HepG2 (cell line): ENCODE measurements at regions not wholly inside any gene's neighbourhood (a gene's known extent, or its start where the extent isn't known, plus 50 kb on each side); places are given as distances from the start of the nearest gene placed in this dataset.

ENCODE experiments used
- ATAC-seq: fragments of 200-7000 bp; cut with Tn5 transposase; 3 replicates; pipeline ENCODE4 v1.9.1; 2020; ENCODE audit warnings: mild to moderate bottlenecking, moderate library complexity
- BruUV-seq: library from RNA; stranded (reverse); fragments of 400-500 nt; replicated peaks from 2 replicates; lab custom pipeline; 2021; lab: Mats Ljungman, UMichigan
- CTCF ChIA-PET: fragments of 300-600 bp; formaldehyde crosslinking; extraction: SDS; loops from one replicate; lab custom pipeline; 2021; ENCODE audit warnings: low total read pairs, inconsistent platforms, low intra/inter-chr PET ratio; lab: Yijun Ruan, JAX
- POLR2A ChIA-PET: fragments of 350-600 bp; sonication (Branson Sonifier 250); formaldehyde crosslinking; loops from one replicate; lab custom pipeline; 2020; ENCODE audit warnings: antibody characterized with exemption, inconsistent platforms; lab: Yijun Ruan, JAX
- DNase-seq: peaks from one replicate; pipeline ENCODE4 v3.0.0-alpha.2; 2015; ENCODE audit warnings: low spot score
- FAIRE-seq: peaks from 3 replicates; lab custom pipeline; 2011; peaks lifted over from hg19 to GRCh38; lab: Jason Lieb, UNC
- H2AFZ ChIP-seq: one replicate; pipeline ENCODE4 v1.6.1; 2011; ENCODE audit warnings: low read length, inconsistent platforms
- H3K27ac ChIP-seq: fragments of 300-600 bp; 3 replicates; pipeline ENCODE4 v1.8.0; 2011; ENCODE audit warnings: mixed run types, mild to moderate bottlenecking, mixed read lengths, low read length, inconsistent platforms; ENCODE audit not compliant: insufficient read depth; ENCODE audit errors: extremely low read length
- H3K27me3 ChIP-seq, 2 experiments: fragments of 200-600 bp in 1 of 2; 2 replicates in 1 of 2; 3 replicates in 1 of 2; pipeline versions ENCODE4 v1.6.0 to v1.8.0; 2011; ENCODE audit warnings: low read length in 2 of 2, mild to moderate bottlenecking in 2 of 2, moderate library complexity in 2 of 2, inconsistent platforms in 1 of 2; ENCODE audit not compliant: insufficient read depth in 2 of 2, control insufficient read depth in 1 of 2
- H3K36me3 ChIP-seq, 2 experiments: fragments of 200-600 bp in 1 of 2; replicated peaks in 1 of 2; 2 replicates in 1 of 2; 3 replicates in 1 of 2; pipeline versions ENCODE4 v1.5.1 to v1.8.0; 2011; ENCODE audit warnings: low read length in 2 of 2, inconsistent platforms in 1 of 2; ENCODE audit not compliant: insufficient read depth in 2 of 2, control insufficient read depth in 1 of 2
- H3K4me1 ChIP-seq: 2 replicates; pipeline ENCODE4 v1.5.1; 2012; ENCODE audit warnings: low read length, inconsistent platforms; ENCODE audit not compliant: insufficient read depth
- H3K4me2 ChIP-seq: 2 replicates; pipeline ENCODE4 v1.6.0; 2011; ENCODE audit warnings: low read depth, low read length, inconsistent platforms
- H3K4me3 ChIP-seq, 3 experiments: fragments of 200-600 bp in 1 of 3; sonication (generic), shearing (Covaris generic) in 1 of 3; replicated peaks in 1 of 3; 2 replicates each; pipeline ENCODE4 v1.5.1; 2011 to 2016; ENCODE audit warnings: low read length in 3 of 3, inconsistent platforms in 2 of 3, low read depth in 2 of 3, mild to moderate bottlenecking in 2 of 3, control low read depth in 1 of 3, mixed read lengths in 1 of 3; ENCODE audit not compliant: insufficient read depth in 1 of 3
- H3K79me2 ChIP-seq: one replicate; pipeline ENCODE4 v1.6.1; 2011; ENCODE audit warnings: low read length, inconsistent platforms; ENCODE audit not compliant: insufficient read depth
- H3K9ac ChIP-seq: 2 replicates; pipeline ENCODE4 v1.6.0; 2011; ENCODE audit warnings: mild to moderate bottlenecking, low read depth, low read length, inconsistent platforms; ENCODE audit not compliant: insufficient read depth
- H3K9me3 ChIP-seq: 2 replicates; pipeline ENCODE4 v1.5.1; 2012; ENCODE audit warnings: mild to moderate bottlenecking, low read length
- H4K20me1 ChIP-seq: 2 replicates; pipeline ENCODE4 v1.6.0; 2011; ENCODE audit warnings: inconsistent platforms, mild to moderate bottlenecking, low read length, moderate library complexity; ENCODE audit not compliant: insufficient read depth
- ATAD3A ChIP-seq: sonication (generic); formaldehyde crosslinking; IDR thresholded peaks from 2 replicates; pipeline ENCODE4 v1.4.0; 2020; ENCODE audit warnings: missing genetic modification reagents
- CEBPB ChIP-seq: IDR thresholded peaks from 2 replicates; pipeline ENCODE4 v1.6.1; 2011; ENCODE audit warnings: low read depth, low read length, improper control_type of control experiment, borderline replicate concordance
- FOXK1 ChIP-seq: sonication (generic); formaldehyde crosslinking; IDR thresholded peaks from 2 replicates; pipeline ENCODE4 v1.4.0; 2020; ENCODE audit warnings: low read depth, missing genetic modification reagents, borderline replicate concordance
- KIAA2018 ChIP-seq: sonication (generic); formaldehyde crosslinking; IDR thresholded peaks from 2 replicates; pipeline ENCODE4 v1.5.0; 2020; ENCODE audit warnings: mild to moderate bottlenecking, missing genetic modification reagents, borderline replicate concordance
- TSC22D2 ChIP-seq: sonication (generic); formaldehyde crosslinking; IDR thresholded peaks from 2 replicates; pipeline ENCODE4 v1.5.1; 2020; ENCODE audit warnings: missing genetic modification reagents, mild to moderate bottlenecking, borderline replicate concordance
- ZNF496 ChIP-seq: sonication (generic); formaldehyde crosslinking; IDR thresholded peaks from 2 replicates; pipeline ENCODE4 v1.8.1; 2023; ENCODE audit warnings: mild to moderate bottlenecking, moderate library complexity, missing genetic modification reagents; ENCODE audit not compliant: insufficient replicate concordance
- ZNF564 ChIP-seq: sonication (generic); formaldehyde crosslinking; IDR thresholded peaks from 2 replicates; pipeline ENCODE4 v1.8.1; 2023; ENCODE audit warnings: mild to moderate bottlenecking, missing genetic modification reagents
- ZNF740 ChIP-seq: sonication (generic); formaldehyde crosslinking; IDR thresholded peaks from 2 replicates; pipeline ENCODE4 v1.4.0; 2020; ENCODE audit warnings: missing genetic modification reagents
- ZNF749 ChIP-seq: sonication (generic); formaldehyde crosslinking; IDR thresholded peaks from 2 replicates; pipeline ENCODE4 v1.8.0; 2022; ENCODE audit warnings: mild to moderate bottlenecking, missing genetic modification reagents, moderate library complexity, borderline replicate concordance
- ZNF83 ChIP-seq: sonication (generic); formaldehyde crosslinking; IDR thresholded peaks from 2 replicates; pipeline ENCODE4 v1.4.0; 2020; ENCODE audit warnings: missing genetic modification reagents, mild to moderate bottlenecking, borderline replicate concordance
- WGBS: methylation state at CpG from one replicate; pipeline ENCODE4 v1.1.6; 2017; ENCODE audit warnings: low lambda C conversion rate; 5-methylcytosine and 5-hydroxymethylcytosine counted together
- in situ Hi-C: cut with HindIII; loops from 2 replicates; pipeline ENCODE4 v1.10.0; 2017; ENCODE audit warnings: low pct_unique_long_range_greater_than_20kb; ENCODE audit not compliant: extremely low pct_ligation_motif_present
- intact Hi-C: fragments of 100-400 bp; cut with micrococcal nuclease; formaldehyde crosslinking; loops from one replicate; pipeline ENCODE4 v1.10.0; 2022; ENCODE audit not compliant: unreplicated experiment
- TF ChIP-seq, protein P1 (sequence below): sonication (generic); formaldehyde crosslinking; IDR thresholded peaks from 2 replicates; pipeline ENCODE4 v1.4.0; 2020; ENCODE audit warnings: mild to moderate bottlenecking, missing genetic modification reagents
- TF ChIP-seq, protein P2 (sequence below): sonication (generic); formaldehyde crosslinking; IDR thresholded peaks from 2 replicates; pipeline ENCODE4 v1.4.0; 2020; ENCODE audit warnings: mild to moderate bottlenecking, missing genetic modification reagents
- TF ChIP-seq, protein P3 (sequence below): sonication (generic); formaldehyde crosslinking; IDR thresholded peaks from 2 replicates; pipeline ENCODE4 v1.5.0; 2020; ENCODE audit warnings: missing genetic modification reagents, mild to moderate bottlenecking, borderline replicate concordance

- Histone ChIP-seq H3K27me3 (peaks cover 1 to 18% of the 10 kb centered on the region in 2 experiments; a peak in 3 of 5 replicates), H3K4me3 (no peak overlapping the region), H3K4me1 (no peaks in the 10 kb centered on the region), H3K4me2 (no peak overlapping the region), H4K20me1 (no peaks in the 10 kb centered on the region), H3K36me3 (no peaks in the 10 kb centered on the region), H3K9ac (no peak overlapping the region), H3K79me2 (no peaks in the 10 kb centered on the region), H3K9me3 (no peaks in the 10 kb centered on the region), H3K27ac (no peak overlapping the region), H2AFZ (no peak overlapping the region)
- BruUV-seq: no TSS peak
- ChIA-PET POLR2A (no interaction called here), CTCF (no interaction called here)
- ATAC-seq: no peak
- in situ Hi-C loops: no loop called here
- intact Hi-C loops: no loop called here
- no peak for DNase-seq
- FAIRE-seq: no peak
- 3% methylated on average over 5 of the region's 5 CpGs for WGBS
- TF ChIP-seq KIAA2018 (no peak), ZNF740 (CRISPR knock-in tag) (no peak), ZNF564 (CRISPR knock-in tag) (no peak), CEBPB (no peak), ZNF83 (CRISPR knock-in tag) (no peak), TSC22D2 (no peak), FOXK1 (CRISPR knock-in tag) (no peak), ZNF749 (CRISPR knock-in tag) (no peak), ZNF496 (CRISPR knock-in tag) (no peak), ATAD3A (no peak)
- TF ChIP-seq, protein P1, sequence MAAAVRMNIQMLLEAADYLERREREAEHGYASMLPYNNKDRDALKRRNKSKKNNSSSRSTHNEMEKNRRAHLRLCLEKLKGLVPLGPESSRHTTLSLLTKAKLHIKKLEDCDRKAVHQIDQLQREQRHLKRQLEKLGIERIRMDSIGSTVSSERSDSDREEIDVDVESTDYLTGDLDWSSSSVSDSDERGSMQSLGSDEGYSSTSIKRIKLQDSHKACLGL (CRISPR knock-in tag): no peak
- TF ChIP-seq, protein P2, sequence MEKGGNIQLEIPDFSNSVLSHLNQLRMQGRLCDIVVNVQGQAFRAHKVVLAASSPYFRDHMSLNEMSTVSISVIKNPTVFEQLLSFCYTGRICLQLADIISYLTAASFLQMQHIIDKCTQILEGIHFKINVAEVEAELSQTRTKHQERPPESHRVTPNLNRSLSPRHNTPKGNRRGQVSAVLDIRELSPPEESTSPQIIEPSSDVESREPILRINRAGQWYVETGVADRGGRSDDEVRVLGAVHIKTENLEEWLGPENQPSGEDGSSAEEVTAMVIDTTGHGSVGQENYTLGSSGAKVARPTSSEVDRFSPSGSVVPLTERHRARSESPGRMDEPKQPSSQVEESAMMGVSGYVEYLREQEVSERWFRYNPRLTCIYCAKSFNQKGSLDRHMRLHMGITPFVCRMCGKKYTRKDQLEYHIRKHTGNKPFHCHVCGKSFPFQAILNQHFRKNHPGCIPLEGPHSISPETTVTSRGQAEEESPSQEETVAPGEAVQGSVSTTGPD (CRISPR knock-in tag): no peak
- TF ChIP-seq, protein P3, sequence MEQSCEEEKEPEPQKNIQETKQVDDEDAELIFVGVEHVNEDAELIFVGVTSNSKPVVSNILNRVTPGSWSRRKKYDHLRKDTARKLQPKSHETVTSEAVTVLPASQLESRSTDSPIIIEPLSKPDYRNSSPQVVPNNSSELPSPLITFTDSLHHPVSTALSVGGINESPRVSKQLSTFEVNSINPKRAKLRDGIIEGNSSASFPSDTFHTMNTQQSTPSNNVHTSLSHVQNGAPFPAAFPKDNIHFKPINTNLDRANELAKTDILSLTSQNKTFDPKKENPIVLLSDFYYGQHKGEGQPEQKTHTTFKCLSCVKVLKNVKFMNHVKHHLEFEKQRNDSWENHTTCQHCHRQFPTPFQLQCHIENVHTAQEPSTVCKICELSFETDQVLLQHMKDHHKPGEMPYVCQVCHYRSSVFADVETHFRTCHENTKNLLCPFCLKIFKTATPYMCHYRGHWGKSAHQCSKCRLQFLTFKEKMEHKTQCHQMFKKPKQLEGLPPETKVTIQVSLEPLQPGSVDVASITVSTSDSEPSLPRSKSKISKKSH (CRISPR knock-in tag): no peak
Measured at GRCh38 chr10:125274961-125275360, 114.6 kb upstream of the CTBP2 start.
